AG09319 (cell line): ENCODE measurements at regions not wholly inside any gene's neighbourhood (a gene's known extent, or its start where the extent isn't known, plus 50 kb on each side); places are given as distances from the start of the nearest gene placed in this dataset.
"Not testable (repeated sequence)": the region's sequence is repeated elsewhere in the genome, so short reads cannot be mapped to it uniquely, and the experiment has no call there.

ENCODE experiments used
- DNase-seq: peaks from one replicate; pipeline ENCODE4 v3.0.0-alpha.2; 2010; ENCODE audit warnings: low read depth; ENCODE audit errors: extremely low read depth
- TF ChIP-seq, protein P1 (sequence below): IDR thresholded peaks from 2 replicates; pipeline ENCODE4 v1.5.1; 2011; ENCODE audit warnings: low read depth, mild to moderate bottlenecking, inconsistent platforms, low read length, moderate library complexity

DNA sequence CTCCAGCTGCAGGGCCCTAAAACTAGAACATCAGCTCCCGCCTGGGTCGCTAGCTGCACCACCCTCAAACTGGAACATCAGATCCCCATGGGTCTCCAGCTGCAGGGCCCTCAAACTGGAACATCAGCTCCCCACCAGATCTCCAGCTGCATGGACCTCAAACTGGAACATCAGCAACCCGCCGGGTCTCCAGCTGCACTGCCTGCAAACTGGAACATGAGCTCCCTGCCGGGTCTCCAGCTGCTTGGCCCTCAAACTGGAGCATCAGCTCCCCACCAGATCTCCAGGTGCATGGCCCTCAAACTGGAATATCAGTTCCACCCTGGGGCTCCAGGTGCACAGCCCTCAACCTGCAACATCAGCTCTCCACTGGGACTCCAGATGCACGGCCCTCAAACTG, 82.7 kb downstream of the TFRC start:
- DNase-seq = not testable (repeated sequence)

DNA sequence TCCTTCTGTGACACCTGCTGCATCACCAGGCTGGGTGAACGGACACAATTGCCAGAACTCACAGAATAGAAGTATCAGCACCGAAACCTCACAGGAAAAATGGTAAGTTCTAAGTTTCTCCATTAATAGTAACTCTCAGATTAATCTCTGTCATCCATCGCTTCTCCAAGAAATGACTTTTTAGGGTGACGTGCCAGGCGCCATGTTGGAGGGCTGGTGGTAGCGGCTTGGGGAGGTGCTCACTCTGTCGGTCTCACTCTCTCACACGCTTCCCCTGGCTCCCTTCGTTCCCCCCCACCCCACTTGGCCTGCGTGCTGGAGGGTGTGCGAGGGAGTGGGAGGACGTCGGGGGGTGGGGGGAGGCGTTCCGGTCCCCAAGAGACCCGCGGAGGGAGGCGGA, 85.6 kb downstream of the TFRC start:
- DNase-seq = not testable (repeated sequence)

DNA sequence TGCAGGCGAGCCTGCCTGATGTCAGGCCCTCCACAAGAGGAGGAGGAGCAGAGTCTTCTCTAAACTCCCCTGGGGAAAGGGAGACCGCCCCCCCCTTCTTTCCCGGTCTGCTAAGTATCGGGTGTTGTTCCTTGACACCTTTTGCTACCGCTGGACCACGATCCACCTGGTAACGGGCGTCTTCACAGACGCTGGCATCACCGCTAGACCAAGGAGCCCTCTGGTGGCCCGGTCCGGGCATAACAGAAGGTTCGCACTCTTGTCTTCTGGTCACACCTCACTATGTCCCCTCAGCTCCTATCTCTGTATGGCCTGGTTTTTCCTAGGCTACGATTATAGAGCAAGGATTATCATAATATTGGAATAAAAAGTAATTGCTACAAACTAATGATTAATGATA, 86.0 kb upstream of the TNK2 start:
- TF ChIP-seq, protein P1, sequence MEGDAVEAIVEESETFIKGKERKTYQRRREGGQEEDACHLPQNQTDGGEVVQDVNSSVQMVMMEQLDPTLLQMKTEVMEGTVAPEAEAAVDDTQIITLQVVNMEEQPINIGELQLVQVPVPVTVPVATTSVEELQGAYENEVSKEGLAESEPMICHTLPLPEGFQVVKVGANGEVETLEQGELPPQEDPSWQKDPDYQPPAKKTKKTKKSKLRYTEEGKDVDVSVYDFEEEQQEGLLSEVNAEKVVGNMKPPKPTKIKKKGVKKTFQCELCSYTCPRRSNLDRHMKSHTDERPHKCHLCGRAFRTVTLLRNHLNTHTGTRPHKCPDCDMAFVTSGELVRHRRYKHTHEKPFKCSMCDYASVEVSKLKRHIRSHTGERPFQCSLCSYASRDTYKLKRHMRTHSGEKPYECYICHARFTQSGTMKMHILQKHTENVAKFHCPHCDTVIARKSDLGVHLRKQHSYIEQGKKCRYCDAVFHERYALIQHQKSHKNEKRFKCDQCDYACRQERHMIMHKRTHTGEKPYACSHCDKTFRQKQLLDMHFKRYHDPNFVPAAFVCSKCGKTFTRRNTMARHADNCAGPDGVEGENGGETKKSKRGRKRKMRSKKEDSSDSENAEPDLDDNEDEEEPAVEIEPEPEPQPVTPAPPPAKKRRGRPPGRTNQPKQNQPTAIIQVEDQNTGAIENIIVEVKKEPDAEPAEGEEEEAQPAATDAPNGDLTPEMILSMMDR = peak; percentile 13
- DNase-seq = not testable (repeated sequence)

DNA sequence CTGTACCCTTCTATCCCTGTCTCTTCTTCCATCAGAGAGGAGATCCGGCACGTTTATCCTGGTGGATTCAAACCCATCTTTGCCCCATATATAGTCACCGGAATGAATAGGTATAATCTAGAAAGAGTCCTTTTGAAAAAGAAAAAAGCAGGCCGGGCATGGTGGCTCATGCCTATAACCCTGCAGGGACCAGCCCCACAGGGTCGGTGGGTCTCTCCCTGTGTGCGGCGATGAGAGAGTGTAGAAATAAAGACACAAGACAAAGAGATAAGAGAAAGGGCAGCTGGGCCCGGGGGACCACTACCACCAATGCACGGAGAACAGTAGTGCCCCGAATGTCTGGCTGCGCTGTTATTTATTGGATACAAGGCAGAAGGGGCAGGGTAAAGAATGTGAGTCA, 85.3 kb upstream of the TNK2 start:
- not testable (repeated sequence) for DNase-seq

DNA sequence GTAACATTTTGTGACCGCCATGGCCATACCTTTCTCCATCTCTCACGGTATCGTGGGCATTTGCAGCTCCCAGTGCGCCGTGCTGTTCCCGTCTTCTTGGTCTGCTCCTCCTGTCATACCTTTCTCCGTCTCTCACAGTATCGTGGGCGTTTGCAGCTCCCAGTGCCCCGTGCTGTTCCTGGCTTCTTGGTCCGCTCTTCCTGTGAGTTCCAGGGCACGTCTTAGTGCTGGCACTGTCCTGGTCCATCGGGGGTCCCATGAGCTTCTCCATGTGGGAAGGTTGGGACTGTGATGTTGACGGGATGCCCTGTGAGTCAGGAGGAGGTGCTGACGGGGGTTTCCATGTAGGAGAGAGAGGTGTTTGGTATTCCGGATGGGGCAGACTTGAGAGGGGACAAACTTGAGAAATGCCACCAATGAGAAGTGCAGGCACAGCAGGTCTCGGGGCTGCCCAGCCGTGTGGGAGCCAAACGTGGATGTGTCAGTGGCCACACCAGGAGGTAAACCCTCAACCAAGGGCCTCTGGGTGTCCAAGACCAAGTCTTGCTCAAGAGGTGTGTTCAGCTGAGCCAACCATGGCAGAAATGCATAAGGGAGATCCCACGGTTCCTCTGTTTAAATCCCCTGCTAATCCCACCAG, 84.7 kb upstream of the TNK2 start:
- not testable (repeated sequence) for DNase-seq

DNA sequence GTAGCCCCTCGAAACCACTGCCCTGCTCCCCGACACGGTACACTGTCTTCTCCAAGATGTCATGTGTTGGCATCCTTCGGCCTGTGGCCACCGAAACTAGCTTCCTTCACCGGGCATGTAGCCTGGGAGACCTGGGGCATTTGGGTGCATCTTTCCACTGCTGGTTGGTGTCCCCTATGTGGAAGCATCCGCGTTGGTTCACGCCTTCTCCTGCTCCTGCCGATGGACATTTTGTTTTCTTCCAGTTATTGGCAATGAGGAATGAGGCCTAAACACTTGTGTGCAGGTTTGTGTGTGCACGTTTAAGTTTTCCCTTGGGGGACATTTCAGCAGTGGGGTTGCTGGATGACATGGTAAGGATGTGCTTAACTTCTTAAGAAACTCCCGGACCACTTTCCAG, 83.6 kb upstream of the TNK2 start:
- not testable (repeated sequence) for DNase-seq

DNA sequence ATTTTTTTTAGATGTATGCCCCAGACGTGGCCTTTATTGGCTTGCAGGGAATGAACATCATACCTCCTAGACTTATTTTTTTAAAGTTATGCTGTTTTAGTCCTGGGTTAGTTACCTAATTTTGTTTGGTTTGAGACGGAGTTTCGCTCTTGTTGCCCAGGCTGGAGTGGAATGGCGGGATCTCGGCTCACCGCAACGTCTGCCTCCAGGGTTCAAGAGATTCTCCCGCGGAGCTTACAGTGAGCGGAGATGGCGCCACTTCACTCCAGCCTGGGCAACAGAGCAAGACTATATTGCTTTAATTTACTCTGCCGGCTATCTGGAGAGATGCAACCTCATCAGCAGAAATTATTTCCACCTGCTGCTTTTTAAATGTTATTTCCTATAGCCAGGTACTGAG, 82.9 kb upstream of the TNK2 start:
- not testable (repeated sequence) for DNase-seq

DNA sequence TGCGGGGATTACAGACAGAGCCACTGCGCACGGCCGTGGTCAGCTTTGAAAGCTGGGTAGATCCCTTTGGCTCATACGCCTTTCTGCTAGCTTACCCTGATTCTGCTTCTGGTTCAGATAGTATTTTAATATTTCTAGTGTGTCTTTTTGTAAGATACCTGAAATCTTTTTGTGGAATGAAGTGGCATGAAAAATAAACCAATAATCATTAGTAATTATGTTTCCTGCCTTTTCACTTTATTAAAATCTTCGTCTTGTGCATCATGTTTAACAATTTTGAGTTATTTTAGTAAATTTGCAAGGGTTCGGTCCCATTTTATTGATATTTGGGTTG, 82.5 kb upstream of the TNK2 start:
- DNase-seq = not testable (repeated sequence)

DNA sequence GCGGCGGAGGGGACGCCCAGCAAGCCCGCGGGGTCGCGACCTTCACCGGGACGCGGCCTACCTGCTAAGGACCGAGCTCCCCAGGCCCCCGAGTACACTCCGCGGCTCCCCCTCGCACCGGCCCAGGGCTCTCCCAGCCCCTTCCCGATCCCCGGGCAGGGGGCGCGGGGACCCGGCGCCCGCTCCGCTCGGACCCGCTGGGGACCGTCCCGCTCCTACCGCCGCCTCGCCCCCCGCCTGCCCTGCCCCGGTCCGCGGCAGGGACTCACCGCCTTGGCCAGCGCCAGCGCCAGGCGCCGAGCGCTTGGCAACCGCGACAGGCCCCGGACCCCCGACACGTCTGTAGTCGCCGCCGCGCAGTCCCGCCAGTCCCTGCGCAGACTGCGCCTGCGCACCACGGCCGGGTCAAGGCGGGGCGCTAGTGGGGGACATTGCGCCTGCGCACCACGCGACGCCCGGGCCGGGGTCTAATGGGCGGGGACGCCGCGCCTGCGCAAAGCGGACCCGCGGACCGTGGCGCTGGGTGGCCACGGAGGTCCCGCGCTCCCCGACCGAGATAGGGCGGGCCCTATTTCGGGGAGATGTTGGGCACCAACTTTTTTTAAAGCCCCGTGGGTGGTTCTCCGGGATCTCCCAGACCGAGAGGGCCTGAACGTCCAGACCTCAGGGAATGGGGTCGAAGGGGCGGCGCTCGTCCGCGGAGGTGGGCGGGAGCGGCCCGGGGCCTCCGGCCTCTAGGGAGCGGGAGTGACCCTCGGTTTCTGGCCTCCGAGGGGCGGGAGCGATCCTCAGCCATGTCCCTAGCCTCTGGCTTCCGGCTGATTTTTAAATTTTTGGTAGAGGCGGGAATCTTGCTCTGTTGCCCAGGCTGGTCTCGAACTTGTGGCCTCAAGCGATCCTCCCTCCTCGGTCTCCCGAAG, 81.8 kb upstream of the TNK2 start:
- DNase-seq = peak; percentile 41

DNA sequence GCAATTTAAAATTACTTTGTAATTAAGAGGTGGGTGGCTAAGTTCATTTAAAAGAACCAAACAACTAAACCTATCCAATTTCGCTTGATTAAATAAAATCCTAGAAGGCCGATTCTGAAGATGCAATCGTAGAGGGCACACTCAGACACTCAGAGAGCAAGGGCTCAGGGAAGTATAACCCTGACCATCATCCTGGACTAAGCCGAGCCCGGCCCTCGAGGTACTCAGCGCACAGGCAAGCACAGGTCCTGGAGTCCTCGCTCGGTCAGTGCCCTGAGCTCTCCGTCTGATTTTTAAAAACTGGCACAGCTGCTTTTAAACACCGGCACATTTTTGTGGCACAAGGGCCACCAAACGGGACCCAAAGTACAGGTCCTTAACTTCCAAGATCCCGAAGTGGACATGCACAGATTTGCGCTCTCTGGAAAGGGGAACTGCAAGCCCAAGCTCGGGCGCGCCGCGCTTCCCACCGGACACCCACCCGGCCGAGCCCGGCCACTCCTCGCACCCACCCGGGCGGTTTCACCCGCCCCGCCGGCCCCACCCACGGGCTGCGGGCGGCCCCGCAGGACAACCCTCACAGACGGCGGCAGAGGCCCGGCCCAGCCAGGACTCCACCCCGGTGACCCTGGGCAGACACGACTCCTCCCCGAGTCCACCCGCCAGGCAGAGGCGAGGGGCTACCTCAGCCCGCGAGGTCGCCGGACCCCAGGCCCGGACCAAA, 81.0 kb upstream of the TNK2 start:
- DNase-seq = not testable (repeated sequence)

DNA sequence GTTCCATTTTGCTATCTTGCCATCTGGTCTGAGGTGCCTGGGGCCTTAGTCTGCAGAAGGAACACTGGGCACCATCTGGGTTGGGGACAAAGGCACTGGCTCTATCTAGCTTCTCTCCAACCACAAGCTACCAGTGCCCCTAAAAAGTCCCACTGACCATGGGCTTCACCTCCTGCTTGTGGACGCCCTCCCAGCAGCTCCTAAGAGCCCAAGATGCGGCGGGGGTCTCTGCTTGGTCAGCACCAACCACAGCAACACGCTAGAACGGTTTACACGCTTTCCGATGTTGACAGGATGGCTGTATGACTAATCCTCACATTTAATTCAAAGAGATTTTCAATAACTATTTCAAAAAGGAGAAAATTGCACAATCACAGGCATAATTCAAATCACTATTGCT, 80.4 kb upstream of the TNK2 start:
- DNase-seq = not testable (repeated sequence)

DNA sequence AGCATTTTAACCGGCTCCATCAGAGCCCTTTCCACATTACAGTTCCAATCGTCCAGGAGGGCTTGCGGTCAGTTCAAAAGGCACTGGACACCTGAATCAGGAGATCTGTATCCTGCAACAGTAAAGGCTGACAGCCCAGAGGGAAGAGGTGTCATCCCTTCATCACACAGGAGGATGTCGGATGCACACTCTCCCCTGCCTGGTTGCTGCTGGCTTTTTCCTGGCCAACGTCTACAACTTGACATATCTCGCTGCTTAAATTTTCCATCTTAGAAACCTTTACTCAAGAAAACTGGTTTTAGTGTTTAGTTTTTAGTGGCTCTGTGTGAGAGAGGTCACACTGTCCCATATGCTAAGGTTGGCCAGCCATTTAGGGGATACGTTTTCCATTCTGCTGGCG, 78.7 kb upstream of the TNK2 start:
- DNase-seq = not testable (repeated sequence)

DNA sequence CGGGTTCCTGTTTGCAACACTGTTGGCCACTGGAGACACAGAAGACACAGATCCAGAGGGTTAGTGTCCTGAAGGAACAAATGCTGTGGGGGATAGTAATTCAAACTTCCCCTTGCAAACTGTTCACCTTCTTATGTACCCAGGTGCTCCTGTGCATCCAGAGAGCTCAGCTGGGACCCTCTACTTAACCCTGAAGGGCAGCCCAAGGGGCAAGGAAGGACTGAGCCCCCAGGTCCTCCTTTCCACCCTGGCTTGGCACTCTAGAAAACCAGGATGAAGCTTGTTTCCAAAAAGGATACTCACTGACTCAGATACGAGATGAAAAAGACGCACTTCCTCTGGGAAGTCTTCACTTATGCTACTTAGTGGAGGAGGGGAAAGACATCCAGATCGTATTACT, 78.2 kb upstream of the TNK2 start:
- DNase-seq = not testable (repeated sequence)

DNA sequence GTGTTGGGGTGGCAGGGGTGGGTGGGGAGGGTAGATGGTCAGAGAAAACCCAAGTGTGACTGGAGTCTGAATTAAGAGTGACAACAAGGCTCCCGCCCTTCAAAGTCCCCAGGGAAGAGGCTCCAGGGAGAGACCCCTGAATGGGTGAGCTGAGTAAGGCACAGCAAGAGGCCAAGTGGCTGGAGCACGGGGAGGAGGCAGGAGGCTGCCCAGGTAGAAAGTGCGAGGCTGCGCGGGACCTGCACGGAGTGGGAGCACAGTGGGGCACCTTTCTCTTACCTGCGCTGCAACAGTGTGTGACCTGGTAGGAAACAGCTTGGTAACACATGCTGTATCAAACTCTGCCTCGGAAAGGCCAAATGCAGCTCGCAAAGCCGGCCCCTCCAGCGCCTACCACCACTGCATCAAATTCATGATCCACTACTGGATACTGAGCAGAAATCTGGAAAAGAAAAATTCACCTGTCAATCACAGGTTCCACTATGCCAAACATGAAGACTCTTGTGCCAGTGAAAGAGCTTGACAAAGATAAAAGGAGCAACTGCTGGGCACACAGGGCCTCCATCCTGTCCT, 77.1 kb upstream of the TNK2 start:
- not testable (repeated sequence) for DNase-seq

DNA sequence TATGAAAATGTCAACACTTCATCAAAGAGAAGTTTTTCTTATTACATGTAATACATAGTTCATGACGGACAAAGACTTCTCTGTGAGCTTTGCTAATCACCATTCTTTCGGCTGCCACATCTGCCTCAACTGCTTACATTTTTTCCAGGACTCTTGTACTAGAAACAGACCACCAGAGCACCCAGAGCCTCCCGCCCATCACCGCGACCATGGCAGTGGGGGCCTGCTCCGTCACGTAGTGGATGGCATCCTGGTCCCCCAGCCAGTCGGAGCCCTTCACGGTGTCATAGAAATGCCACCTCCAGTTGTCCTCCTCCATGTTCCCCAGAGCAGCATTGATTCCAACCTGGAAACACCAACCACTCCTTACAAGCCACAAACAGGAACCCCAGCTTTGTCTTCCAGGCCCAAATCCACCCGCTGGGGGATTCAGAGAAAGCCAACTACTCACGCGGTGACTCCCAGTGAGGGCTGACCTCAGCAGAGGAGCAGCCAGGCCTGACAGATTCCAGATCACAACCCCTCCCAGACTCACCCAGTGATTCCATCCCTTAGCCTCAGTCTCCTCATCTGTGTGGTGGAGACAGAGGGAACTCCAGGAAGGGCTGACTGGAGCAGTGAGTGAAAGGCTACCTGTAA, 76.2 kb upstream of the TNK2 start:
- not testable (repeated sequence) for DNase-seq

DNA sequence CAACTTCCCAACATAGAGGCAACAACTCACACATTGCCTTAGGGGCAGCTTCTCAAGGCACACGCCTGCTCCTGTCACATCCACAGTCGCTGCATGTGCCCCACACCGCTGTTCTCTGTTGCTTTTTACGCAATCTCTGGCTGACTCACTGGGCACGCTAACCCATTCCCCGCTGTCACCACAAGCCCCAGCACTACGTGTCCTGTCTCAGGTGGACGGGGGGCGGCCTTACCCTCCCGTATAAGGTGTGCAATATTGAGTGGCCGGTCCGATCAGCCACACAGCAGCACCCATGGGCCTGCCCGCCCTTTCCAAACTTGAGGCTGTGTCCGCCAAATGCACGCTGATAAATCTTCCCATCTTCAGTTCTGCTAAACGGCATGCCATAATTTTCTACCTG, 75.5 kb upstream of the TNK2 start:
- DNase-seq = not testable (repeated sequence)

DNA sequence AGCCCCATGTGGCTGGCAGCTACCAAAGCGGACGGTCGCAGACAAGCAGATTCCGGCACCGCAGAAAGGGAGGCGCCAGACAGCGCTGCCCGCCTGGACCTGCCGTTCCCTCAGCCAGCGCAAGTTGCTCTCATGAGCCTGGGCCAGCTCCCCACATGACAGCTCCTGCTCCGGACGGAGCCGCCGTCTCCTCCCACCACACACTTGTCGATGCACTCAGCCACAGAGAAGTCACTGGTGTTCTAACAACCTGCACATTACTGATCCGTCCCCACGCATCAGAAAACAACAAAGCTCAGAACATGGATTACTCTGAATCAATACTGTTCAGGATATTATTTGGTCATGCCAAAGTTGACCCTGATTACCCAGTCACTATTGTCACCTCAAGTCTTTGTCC, 74.4 kb upstream of the TNK2 start:
- DNase-seq = not testable (repeated sequence)

DNA sequence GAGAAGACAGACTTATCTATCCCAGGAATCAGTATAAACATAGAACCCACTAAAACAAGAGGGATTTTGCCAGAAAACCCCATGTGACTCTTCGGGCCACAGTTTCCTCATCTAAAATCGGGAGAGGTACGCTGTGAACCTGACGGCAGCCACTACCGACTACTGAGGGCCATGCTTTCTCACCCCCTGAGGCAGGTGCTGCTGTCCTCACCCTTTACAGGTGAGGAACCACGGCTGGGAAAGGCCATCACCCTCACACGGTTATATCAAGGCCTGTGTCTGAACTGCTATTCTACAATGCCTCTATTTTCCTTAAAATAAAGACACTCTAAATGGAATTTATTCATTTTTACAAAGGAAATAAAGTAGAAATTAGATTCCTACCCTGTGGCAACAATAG, 73.4 kb upstream of the TNK2 start:
- not testable (repeated sequence) for DNase-seq

DNA sequence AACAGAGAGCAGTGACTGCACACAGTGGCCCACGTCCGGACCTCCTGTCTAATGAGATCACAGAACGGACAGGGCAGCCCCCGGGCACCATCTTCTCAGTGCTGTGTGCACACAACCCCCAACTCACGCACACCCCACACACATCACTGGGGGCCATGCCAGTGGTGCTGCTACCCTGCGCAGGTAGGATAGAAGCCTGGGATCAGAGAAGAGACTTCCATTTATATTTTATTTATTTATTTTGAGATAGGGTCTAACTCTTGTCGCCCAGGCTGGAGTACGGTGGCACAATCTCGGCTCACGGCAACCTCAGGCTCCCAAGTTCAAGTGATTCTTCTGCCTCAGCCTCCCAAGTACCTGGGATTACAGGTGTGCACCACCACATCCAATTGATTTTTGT, 71.5 kb upstream of the TNK2 start:
- DNase-seq = not testable (repeated sequence)
